MCF 10A (cell line): ENCODE measurements at regions not wholly inside any gene's neighbourhood (a gene's known extent, or its start where the extent isn't known, plus 50 kb on each side); places are given as distances from the start of the nearest gene placed in this dataset.
A peak's percentile ranks its signal among the peaks of the same experiment; 100 is the strongest.

Source experiments
- BruUV-seq: library from RNA; stranded (reverse); fragments of 400-500 nt; replicated peaks from 2 replicates; lab custom pipeline; 2021; lab: Mats Ljungman, UMichigan
- CTCF ChIA-PET: fragments of 300-600 bp; sonication (Branson Sonifier 250); formaldehyde crosslinking; extraction: SDS; loops from one replicate; lab custom pipeline; 2021; ENCODE audit warnings: antibody characterized with exemption, inconsistent platforms; lab: Yijun Ruan, JAX
- POLR2A ChIA-PET: fragments of 300-600, 350-650 bp; sonication (Branson Sonifier 250); formaldehyde crosslinking; extraction: SDS; loops from one replicate; lab custom pipeline; 2020; ENCODE audit warnings: antibody characterized with exemption, inconsistent platforms; lab: Yijun Ruan, JAX
- DNase-seq: peaks from one replicate; pipeline ENCODE4 v3.0.0-alpha.2; 2018; ENCODE audit not compliant: unreplicated experiment
- H3K27ac Mint-ChIP-seq: one replicate; pipeline ENCODE4 v1.8.0; 2022; ENCODE audit warnings: mild to moderate bottlenecking, low read depth, mixed read lengths; ENCODE audit not compliant: unreplicated experiment
- H3K27me3 Mint-ChIP-seq: one replicate; pipeline ENCODE4 v1.8.0; 2022; ENCODE audit warnings: mixed read lengths; ENCODE audit not compliant: insufficient read depth, unreplicated experiment
- H3K36me3 Mint-ChIP-seq: one replicate; pipeline ENCODE4 v1.8.0; 2022; ENCODE audit warnings: mild to moderate bottlenecking, moderate library complexity, mixed read lengths; ENCODE audit not compliant: insufficient read depth, unreplicated experiment
- H3K4me1 Mint-ChIP-seq: one replicate; pipeline ENCODE4 v1.8.0; 2022; ENCODE audit warnings: mixed read lengths; ENCODE audit not compliant: insufficient read depth, unreplicated experiment
- H3K4me3 Mint-ChIP-seq: one replicate; pipeline ENCODE4 v1.8.0; 2022; ENCODE audit warnings: mild to moderate bottlenecking, moderate library complexity, mixed read lengths; ENCODE audit not compliant: unreplicated experiment
- H3K9me3 Mint-ChIP-seq: one replicate; pipeline ENCODE4 v1.8.0; 2022; ENCODE audit warnings: mixed read lengths; ENCODE audit not compliant: unreplicated experiment
- intact Hi-C: fragments of 100-400 bp; cut with micrococcal nuclease; formaldehyde crosslinking; loops from 2 replicates; pipeline ENCODE4 v1.14.1; 2022
- TF ChIP-seq, protein P1 (sequence below): fragments of 200-600 bp; IDR thresholded peaks from one replicate; pipeline ENCODE4 v1.8.0; 2022; ENCODE audit warnings: antibody characterized with exemption, mild to moderate bottlenecking; ENCODE audit not compliant: unreplicated experiment

DNA sequence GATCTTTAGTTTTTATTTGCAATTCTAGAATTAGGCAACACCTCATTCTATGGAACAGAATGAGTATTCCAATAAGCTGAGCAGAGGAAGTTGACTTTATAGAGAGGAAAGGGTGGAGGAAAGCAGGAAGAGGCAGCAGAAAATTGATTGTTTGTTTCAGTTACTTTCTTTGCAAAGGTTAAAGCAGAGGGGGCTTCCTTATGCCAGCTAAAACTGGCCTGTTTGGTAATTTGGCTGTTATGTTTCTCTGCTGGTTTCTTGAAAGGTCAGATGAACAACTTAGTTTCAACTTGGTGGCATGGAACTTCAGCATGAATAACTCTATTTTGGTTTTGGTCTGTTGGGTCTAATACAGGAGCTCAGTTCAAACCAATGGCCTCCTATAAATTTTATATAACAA is 190.9 kb upstream of the IL12A start:
- H3K36me3 Mint-ChIP-seq, result no peaks in the 10 kb centered on the region
- no peak overlapping the region for H3K4me3 Mint-ChIP-seq
- intact Hi-C loops, result no loop called here
- POLR2A ChIA-PET, result interaction anchor here (0.6 to 3.1 kb wide), 7 partner anchors 11 to 56 kb away, joined by 3 to 19 read pairs (median 4); no protein-coding TSS in a partner anchor
- BruUV-seq, result no TSS peak
- CTCF ChIA-PET, result interaction anchor here (1.1 to 6.9 kb wide), 8 partner anchors 8 to 532 kb away, joined by 3 to 56 read pairs (median 5); no protein-coding TSS in a partner anchor
- H3K9me3 Mint-ChIP-seq, result no peaks in the 10 kb centered on the region
- TF ChIP-seq, protein P1, sequence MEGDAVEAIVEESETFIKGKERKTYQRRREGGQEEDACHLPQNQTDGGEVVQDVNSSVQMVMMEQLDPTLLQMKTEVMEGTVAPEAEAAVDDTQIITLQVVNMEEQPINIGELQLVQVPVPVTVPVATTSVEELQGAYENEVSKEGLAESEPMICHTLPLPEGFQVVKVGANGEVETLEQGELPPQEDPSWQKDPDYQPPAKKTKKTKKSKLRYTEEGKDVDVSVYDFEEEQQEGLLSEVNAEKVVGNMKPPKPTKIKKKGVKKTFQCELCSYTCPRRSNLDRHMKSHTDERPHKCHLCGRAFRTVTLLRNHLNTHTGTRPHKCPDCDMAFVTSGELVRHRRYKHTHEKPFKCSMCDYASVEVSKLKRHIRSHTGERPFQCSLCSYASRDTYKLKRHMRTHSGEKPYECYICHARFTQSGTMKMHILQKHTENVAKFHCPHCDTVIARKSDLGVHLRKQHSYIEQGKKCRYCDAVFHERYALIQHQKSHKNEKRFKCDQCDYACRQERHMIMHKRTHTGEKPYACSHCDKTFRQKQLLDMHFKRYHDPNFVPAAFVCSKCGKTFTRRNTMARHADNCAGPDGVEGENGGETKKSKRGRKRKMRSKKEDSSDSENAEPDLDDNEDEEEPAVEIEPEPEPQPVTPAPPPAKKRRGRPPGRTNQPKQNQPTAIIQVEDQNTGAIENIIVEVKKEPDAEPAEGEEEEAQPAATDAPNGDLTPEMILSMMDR, result no peak
- no peak overlapping the region for H3K27ac Mint-ChIP-seq
- DNase-seq, result no peak
- H3K4me1 Mint-ChIP-seq, result peaks cover 8% of the 10 kb centered on the region
- H3K27me3 Mint-ChIP-seq, result no peaks in the 10 kb centered on the region

DNA sequence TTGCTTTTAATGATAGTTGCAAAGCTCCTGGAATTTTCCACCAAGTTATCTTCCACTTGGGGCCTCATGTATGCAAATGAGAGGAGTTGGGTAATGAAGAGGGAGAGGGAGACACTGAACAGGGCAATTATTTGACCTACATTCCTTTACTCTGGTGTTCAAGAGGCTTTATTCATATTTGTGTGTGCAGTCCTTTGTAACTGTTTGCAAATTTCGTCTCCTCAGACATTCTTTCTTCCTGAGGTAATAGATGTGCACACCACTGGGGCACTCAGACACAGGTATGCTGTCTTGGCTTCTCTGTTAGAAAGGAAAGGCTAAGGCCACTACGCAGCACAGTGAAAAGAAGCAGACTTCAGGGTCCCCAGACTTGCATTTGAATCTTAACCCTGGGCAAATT is 189.7 kb upstream of the IL12A start:
- Mint-ChIP-seq H3K27ac (no peak overlapping the region), H3K4me1 (peaks cover 12% of the 10 kb centered on the region), H3K4me3 (no peak overlapping the region), H3K9me3 (no peaks in the 10 kb centered on the region), H3K27me3 (no peaks in the 10 kb centered on the region), H3K36me3 (no peaks in the 10 kb centered on the region)
- no TSS peak for BruUV-seq
- DNase-seq, result no peak
- intact Hi-C loops, result no loop called here
- ChIA-PET POLR2A (interaction anchor here (0.8 to 3.1 kb wide), 2 partner anchors 12 to 33 kb away, joined by 3 to 19 read pairs; no protein-coding TSS in a partner anchor), CTCF (interaction anchor here (0.7 to 2.9 kb wide), 6 partner anchors 12 to 181 kb away, joined by 3 to 12 read pairs (median 6); no protein-coding TSS in a partner anchor)
- TF ChIP-seq, protein P1, result no peak

DNA sequence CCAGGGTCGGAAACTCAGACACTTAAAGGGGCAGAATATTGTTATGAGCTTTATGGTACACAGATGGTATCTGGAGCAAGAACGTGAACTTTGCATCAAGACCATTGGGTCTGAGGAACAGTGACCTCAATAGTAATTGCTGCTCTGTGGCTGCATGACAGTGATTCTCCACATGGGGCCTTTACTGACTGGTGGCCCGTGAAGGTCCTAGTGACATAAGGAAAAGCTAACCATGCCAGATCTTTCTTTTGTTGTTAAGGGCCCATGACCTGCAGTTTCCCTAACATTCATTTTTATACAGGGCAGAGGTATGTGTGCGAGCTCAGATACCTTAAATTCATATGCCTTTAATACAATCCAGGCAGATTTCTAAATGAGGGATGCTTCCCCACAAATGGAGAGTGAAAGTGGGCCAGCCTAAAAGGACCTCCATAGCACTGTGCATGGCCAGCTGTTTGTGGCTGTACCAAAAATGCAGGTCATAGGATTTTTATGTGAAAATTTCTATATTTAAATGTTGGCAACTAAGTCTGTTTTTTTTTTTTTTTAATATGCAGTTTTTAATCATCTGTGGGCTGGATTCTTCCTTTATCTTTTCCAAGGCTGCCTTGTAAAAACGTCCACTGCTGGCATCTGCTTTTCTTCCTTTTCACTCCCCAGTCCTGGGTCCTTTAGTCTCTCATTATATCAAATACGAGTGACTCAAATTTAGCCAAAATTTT is 188.0 kb upstream of the IL12A start:
- intact Hi-C loops, result no loop called here
- TF ChIP-seq, protein P1, result no peak
- Mint-ChIP-seq H3K9me3 (no peaks in the 10 kb centered on the region), H3K27ac (peak overlapping the region; percentile 14), H3K27me3 (no peaks in the 10 kb centered on the region), H3K4me1 (peaks cover 22% of the 10 kb centered on the region), H3K36me3 (no peaks in the 10 kb centered on the region), H3K4me3 (no peak overlapping the region)
- no peak for DNase-seq
- POLR2A ChIA-PET, result interaction anchor here (0.6 to 1.7 kb wide), 3 partner anchors 14 to 38 kb away, joined by 3 to 9 read pairs (median 8); no protein-coding TSS in a partner anchor
- no TSS peak for BruUV-seq
- CTCF ChIA-PET, result interaction anchor here (0.6 to 3.9 kb wide), 16 partner anchors 13 to 1422 kb away, joined by 3 to 15 read pairs (median 4); no protein-coding TSS in a partner anchor

DNA sequence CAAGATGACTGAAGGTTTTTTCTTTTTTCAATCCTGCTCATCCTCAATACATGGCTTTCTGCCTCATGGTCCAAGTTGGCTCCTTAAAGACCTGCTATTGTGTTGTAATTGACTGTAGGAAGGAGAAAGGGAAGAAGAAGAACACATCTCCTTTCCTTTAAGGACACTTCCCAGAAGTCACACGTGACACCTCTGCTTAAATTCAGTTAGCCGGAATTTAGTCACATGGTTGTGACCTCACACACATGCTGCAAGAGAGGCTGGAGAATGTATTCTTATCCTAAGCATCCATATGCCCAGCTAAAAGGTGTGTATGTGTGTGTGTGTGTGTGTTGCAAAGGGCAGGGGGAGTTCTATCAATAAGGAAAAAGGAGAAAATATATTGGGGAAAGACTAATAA is 185.8 kb upstream of the IL12A start:
- H3K36me3 Mint-ChIP-seq, result no peaks in the 10 kb centered on the region
- TF ChIP-seq, protein P1, result no peak
- H3K4me1 Mint-ChIP-seq, result peaks cover 38% of the 10 kb centered on the region
- CTCF ChIA-PET, result interaction anchor here (1.0 to 8.4 kb wide), 14 partner anchors 11 to 542 kb away, joined by 3 to 169 read pairs (median 48); no protein-coding TSS in a partner anchor
- H3K4me3 Mint-ChIP-seq, result no peak overlapping the region
- H3K9me3 Mint-ChIP-seq, result no peaks in the 10 kb centered on the region
- POLR2A ChIA-PET, result interaction anchor here (0.6 to 4.3 kb wide), 5 partner anchors 15 to 71 kb away, joined by 3 to 28 read pairs (median 4); no protein-coding TSS in a partner anchor
- intact Hi-C loops, result no loop called here
- H3K27ac Mint-ChIP-seq, result no peak overlapping the region
- DNase-seq, result no peak
- BruUV-seq, result no TSS peak
- H3K27me3 Mint-ChIP-seq, result no peaks in the 10 kb centered on the region
